Lower leg skin (tissue), 4 donors: ENCODE measurements at regions not wholly inside any gene's neighbourhood (a gene's known extent, or its start where the extent isn't known, plus 50 kb on each side); places are given as distances from the start of the nearest gene placed in this dataset.

Experiments
- DNase-seq, 2 donors: peaks; one replicate each; pipeline ENCODE4 v3.0.0-alpha.2; 2019; ENCODE audit warnings: low spot score in 2 of 2
- H3K4me3 ChIP-seq: fragments of 200-600 bp; sonication (generic); 2 replicates; pipeline ENCODE4 v1.5.1; 2017; ENCODE audit warnings: mild to moderate bottlenecking, low read depth; ENCODE audit not compliant: poor library complexity, severe bottlenecking
- POLR2A ChIP-seq, 2 donors: fragments of 450-650 bp; IDR thresholded peaks; one replicate each; pipeline ENCODE4 v1.6.1; 2016 to 2017; ENCODE audit warnings: antibody characterized with exemption in 2 of 2, mild to moderate bottlenecking in 1 of 2, moderate library complexity in 1 of 2
- WGBS, 2 donors: methylation state at CpG; one replicate each; pipeline ENCODE4 v1.1.5; 2018; 5-methylcytosine and 5-hydroxymethylcytosine counted together
- intact Hi-C: fragments of 100-400 bp; cut with DNase I; formaldehyde crosslinking; loops from one replicate; pipeline ENCODE4 v1.15.0; 2023; ENCODE audit warnings: low total_unique reads
- TF ChIP-seq, protein P1 (sequence below), 3 donors: fragments of 450-650 bp; IDR thresholded peaks; one replicate each; pipeline ENCODE4 v1.5.1; 2016; ENCODE audit warnings: antibody characterized with exemption in 3 of 3, mild to moderate bottlenecking in 3 of 3, moderate library complexity in 2 of 3

DNA sequence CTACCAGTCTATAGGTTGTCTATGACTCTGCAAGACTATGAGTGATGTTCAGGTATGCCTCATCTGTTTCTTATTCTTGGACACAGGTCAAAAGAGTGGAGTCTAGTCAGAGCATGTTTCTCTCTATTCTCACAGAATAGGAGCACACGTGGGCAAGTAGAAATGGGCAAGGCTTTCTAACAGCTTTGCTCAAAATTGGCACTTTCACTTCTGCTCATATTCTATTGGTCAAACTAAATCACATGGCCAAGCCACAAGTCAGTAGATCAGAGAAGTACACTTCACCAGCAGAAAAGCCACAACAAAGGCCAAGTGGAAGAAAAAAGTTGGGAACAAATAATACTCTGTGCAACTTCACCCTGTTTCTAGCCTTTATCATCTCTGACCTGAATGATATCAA lies 354.5 kb upstream of the SYNCRIP start:
- no peak for DNase-seq
- H3K4me3 ChIP-seq, result no peak overlapping the region
- 58 to 71% methylated on average over 1 of the region's 1 CpG for WGBS, 2 donors
- intact Hi-C loops, result loop anchor here (5.0 kb wide), 1 partner anchor 595 kb away; no protein-coding TSS in a partner anchor
- TF ChIP-seq, protein P1, sequence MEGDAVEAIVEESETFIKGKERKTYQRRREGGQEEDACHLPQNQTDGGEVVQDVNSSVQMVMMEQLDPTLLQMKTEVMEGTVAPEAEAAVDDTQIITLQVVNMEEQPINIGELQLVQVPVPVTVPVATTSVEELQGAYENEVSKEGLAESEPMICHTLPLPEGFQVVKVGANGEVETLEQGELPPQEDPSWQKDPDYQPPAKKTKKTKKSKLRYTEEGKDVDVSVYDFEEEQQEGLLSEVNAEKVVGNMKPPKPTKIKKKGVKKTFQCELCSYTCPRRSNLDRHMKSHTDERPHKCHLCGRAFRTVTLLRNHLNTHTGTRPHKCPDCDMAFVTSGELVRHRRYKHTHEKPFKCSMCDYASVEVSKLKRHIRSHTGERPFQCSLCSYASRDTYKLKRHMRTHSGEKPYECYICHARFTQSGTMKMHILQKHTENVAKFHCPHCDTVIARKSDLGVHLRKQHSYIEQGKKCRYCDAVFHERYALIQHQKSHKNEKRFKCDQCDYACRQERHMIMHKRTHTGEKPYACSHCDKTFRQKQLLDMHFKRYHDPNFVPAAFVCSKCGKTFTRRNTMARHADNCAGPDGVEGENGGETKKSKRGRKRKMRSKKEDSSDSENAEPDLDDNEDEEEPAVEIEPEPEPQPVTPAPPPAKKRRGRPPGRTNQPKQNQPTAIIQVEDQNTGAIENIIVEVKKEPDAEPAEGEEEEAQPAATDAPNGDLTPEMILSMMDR (IDR thresholded peaks at IDR 0.05), result no peak
- no peak for TF ChIP-seq POLR2A (IDR thresholded peaks at IDR 0.05)

DNA sequence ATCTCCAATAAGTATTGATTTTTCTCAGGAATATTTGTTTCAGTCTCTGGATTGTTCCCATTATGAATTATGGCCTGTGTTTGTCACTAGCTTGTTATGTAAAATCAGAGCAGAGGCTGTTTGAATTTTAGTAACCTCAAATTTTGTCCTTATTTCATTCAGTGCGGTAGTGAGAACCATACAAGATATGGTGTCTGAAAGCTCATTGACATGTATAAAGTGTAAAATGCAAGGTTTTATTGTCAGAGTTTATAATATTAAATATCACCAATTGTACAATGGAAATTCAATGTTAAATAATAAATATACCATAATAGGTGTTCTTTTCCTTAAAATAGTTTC lies 353.3 kb upstream of the SYNCRIP start:
- intact Hi-C loops, result loop anchor here (5.0 kb wide), 1 partner anchor 596 kb away; no protein-coding TSS in a partner anchor
- no peak overlapping the region for H3K4me3 ChIP-seq
- 98 to 100% methylated on average over 1 of the region's 1 CpG for WGBS, 2 donors
- DNase-seq, result no peak
- TF ChIP-seq, protein P1 (IDR thresholded peaks at IDR 0.05), result no peak
- no peak for TF ChIP-seq POLR2A (IDR thresholded peaks at IDR 0.05)

DNA sequence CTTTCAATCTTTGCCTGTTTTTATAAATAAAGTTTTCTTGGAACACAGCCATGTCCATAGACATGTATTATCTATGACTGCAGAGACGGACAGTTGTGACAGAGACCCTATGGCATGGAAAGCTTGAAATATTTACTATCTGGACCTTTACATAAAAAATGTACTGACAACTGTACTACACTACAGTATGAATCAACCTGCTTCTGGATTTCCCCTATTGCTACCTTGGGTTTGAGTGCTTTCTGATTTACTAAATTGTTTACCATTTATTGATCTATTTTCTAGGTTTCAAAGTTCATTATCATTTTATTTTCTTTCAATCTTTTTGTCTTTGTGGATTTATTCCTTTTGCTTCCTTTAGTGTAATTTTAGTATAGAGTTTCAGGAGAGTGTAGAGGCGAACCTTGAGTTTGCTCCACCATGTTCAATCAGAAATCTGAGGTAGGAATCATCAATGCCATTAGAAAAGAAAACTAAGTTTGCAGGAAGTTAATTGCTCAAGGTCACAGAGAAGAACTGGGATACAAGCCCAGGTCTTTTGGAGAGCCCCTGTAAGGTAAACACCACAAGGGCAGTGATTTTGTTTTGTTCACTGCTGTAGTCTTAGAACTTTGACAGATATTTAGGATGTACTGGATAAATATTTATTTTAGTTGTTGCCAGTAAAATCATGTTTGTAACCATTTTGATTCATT lies 352.8 kb upstream of the SYNCRIP start:
- intact Hi-C loops, result loop anchor here (5.0 kb wide), 1 partner anchor 597 kb away; no protein-coding TSS in a partner anchor
- WGBS, 2 donors, result 72 to 84% methylated on average over 2 of the region's 2 CpGs
- no peak for DNase-seq
- H3K4me3 ChIP-seq, result no peak overlapping the region
- TF ChIP-seq, protein P1 (IDR thresholded peaks at IDR 0.05), result no peak
- TF ChIP-seq POLR2A (IDR thresholded peaks at IDR 0.05), result no peak

DNA sequence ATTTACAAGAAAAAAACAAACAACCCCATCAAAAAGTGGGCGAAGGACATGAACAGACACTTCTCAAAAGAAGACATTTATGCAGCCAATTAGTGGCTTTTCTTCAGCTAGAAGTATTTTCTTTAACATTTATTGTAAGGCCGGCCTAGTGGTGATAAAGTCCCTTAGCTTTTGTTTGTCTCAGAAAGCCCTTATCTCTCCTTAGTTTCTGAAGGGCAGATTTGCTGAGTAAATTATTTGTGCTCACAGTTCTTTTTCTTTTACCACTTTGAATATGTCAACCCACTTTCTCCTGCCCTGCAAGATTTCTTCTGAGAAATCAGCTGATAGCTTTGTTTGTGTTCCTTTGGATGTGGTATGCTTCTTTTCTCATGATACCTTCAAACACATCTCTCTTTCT lies 344.0 kb upstream of the SYNCRIP start:
- DNase-seq, result no peak
- intact Hi-C loops, result no loop called here
- no peak overlapping the region for H3K4me3 ChIP-seq
- TF ChIP-seq POLR2A (IDR thresholded peaks at IDR 0.05), result no peak
- TF ChIP-seq, protein P1 (IDR thresholded peaks at IDR 0.05), result no peak
- WGBS, 2 donors, result 92 to 100% methylated on average over 2 of the region's 2 CpGs

DNA sequence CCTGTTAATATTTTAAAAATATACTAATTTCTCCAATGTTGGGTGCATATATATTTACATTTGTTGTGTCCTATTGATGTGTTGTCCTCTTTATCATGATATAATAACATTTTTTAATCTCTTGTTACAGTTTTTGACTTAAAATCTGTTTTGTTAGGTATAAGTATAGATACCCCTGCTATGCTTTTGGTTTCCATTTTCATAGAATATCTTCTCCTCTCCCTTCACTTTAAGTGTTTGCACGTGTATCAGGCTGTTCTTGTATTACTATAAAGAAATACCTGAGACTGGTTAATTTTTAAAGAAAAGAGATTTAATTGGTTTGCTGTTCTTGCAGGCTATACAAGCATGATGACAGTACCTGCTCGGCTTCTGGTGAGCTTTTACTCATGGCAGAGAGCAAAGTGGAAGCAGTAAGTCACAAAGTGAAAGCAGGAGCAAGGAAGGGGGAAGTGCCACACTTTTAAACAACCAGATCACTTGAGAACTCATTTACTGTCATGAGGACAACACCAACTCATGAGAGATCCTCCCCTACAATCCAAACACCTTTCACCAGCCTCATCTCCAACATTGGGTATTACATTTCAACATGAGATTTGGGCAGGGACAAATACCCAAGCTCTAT lies 340.5 kb upstream of the SYNCRIP start:
- intact Hi-C loops, result no loop called here
- 66 to 68% methylated on average over 2 of the region's 2 CpGs for WGBS, 2 donors
- no peak for DNase-seq
- H3K4me3 ChIP-seq, result no peak overlapping the region
- TF ChIP-seq, protein P1 (IDR thresholded peaks at IDR 0.05), result no peak
